PC-9 (cell line): ENCODE measurements at regions not wholly inside any gene's neighbourhood (a gene's known extent, or its start where the extent isn't known, plus 50 kb on each side); places are given as distances from the start of the nearest gene placed in this dataset.

Experiments
- BruUV-seq: library from RNA; stranded (reverse); fragments of 400-500 nt; replicated peaks from 2 replicates; lab custom pipeline; 2021; lab: Mats Ljungman, UMichigan
- CTCF ChIA-PET: fragments of 300-600 bp; sonication (Branson Sonifier 250); formaldehyde crosslinking; loops from one replicate; lab custom pipeline; 2022; ENCODE audit warnings: antibody characterized with exemption; lab: Charles Lee
- POLR2A ChIA-PET: fragments of 300-600 bp; sonication (Branson Sonifier 250); formaldehyde crosslinking; loops from one replicate; lab custom pipeline; 2022; ENCODE audit warnings: antibody characterized with exemption; ENCODE audit not compliant: unreplicated experiment; lab: Charles Lee
- DNase-seq, 2 experiments: peaks; one replicate each; pipeline versions ENCODE4 v3.0.0 to v3.0.0-alpha.2; 2015 to 2022; ENCODE audit warnings: mixed read lengths in 1 of 2
- H2AFZ ChIP-seq: fragments of 200-600 bp; sonication (generic); 2 replicates; pipeline ENCODE4 v1.8.1; 2017; ENCODE audit warnings: antibody characterized with exemption
- H3F3A ChIP-seq: fragments of 200-600 bp; sonication (generic); 2 replicates; pipeline ENCODE4 v1.8.1; 2017; ENCODE audit warnings: antibody characterized with exemption, mild to moderate bottlenecking, low read depth; ENCODE audit not compliant: insufficient read depth
- H3K27ac ChIP-seq: fragments of 200-600 bp; sonication (generic); 2 replicates; pipeline ENCODE4 v1.6.1; 2016; ENCODE audit warnings: mixed run types
- H3K27me3 ChIP-seq: fragments of 200-600 bp; sonication (generic); 2 replicates; pipeline ENCODE4 v1.6.1; 2016; ENCODE audit warnings: low read depth, mixed run types; ENCODE audit not compliant: insufficient read depth
- H3K36me3 ChIP-seq: fragments of 200-600 bp; sonication (generic); 2 replicates; pipeline ENCODE4 v1.6.1; 2016; ENCODE audit warnings: low read depth, mixed run types
- H3K4me1 ChIP-seq: fragments of 200-600 bp; sonication (generic); replicated peaks from 2 replicates; pipeline ENCODE4 v1.6.1; 2016; ENCODE audit warnings: mixed run types; ENCODE audit not compliant: insufficient read depth
- H3K4me2 ChIP-seq: fragments of 200-600 bp; sonication (generic); 2 replicates; pipeline ENCODE4 v1.6.1; 2017; ENCODE audit warnings: mixed run types
- H3K4me3 ChIP-seq: fragments of 200-600 bp; sonication (generic); 2 replicates; pipeline ENCODE4 v1.6.1; 2016; ENCODE audit warnings: mixed run types
- H3K79me2 ChIP-seq: fragments of 200-600 bp; sonication (generic); 2 replicates; pipeline ENCODE4 v1.6.1; 2017; ENCODE audit warnings: low read depth, mixed run types
- H3K9me2 ChIP-seq: fragments of 200-600 bp; sonication (generic); 2 replicates; pipeline ENCODE4 v1.8.1; 2017; ENCODE audit warnings: mild to moderate bottlenecking; ENCODE audit not compliant: insufficient read depth
- H3K9me3 ChIP-seq: fragments of 200-600 bp; sonication (generic); 2 replicates; pipeline ENCODE4 v1.8.1; 2016; ENCODE audit warnings: low read depth; ENCODE audit not compliant: insufficient read depth
- H4K20me1 ChIP-seq: fragments of 200-600 bp; sonication (generic); 2 replicates; pipeline ENCODE4 v1.8.1; 2017; ENCODE audit not compliant: insufficient read depth
- EZH2 ChIP-seq: fragments of 200-600 bp; sonication (generic); IDR thresholded peaks from 2 replicates; pipeline ENCODE4 v1.8.0; 2017; ENCODE audit warnings: antibody characterized with exemption, low read depth
- intact Hi-C: fragments of 100-400 bp; cut with micrococcal nuclease; formaldehyde crosslinking; loops from one replicate; pipeline ENCODE4 v1.10.0; 2022; ENCODE audit not compliant: unreplicated experiment
- TF ChIP-seq, protein P1 (sequence below): fragments of 200-600 bp; sonication (generic); conservative IDR thresholded peaks from 2 replicates; pipeline ENCODE4 v1.6.1; 2017; ENCODE audit warnings: mixed run types, antibody characterized with exemption, mild to moderate bottlenecking, moderate library complexity

DNA sequence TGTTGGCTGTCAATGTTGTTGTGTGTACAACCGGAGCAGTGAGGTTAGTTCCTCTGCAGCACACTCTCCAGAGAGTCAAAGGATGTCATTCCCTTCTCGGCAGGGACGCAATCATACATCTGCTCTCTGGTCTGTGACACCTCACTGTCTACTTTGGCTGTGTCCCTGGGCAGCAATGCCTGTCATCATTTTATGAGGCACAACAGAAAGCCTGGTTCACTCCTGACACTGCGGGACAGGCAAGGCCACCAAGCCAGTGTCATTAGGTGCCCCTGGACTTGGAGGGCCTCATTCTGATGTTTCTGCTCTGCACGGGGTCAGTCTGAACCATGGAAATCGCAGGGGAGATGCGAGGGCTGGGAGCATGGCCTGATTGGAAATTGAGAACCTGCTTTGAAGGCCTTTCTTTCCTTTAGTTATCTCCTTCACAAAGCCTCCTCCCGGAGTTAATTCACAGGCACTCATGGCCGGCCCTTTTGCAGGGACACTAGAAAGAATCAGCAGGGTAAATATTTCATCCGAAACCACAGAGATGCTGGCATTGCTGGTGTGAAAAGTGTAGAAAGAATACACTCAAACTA is 284.4 kb downstream of the ZNF536 start:
- H3F3A ChIP-seq: no peaks in the 10 kb centered on the region
- no peaks in the 10 kb centered on the region for H3K9me3 ChIP-seq
- intact Hi-C loops: no loop called here
- ChIA-PET POLR2A (no interaction called here), CTCF (no interaction called here)
- H3K9me2 ChIP-seq: no peaks in the 10 kb centered on the region
- H3K27ac ChIP-seq: no peak overlapping the region
- H4K20me1 ChIP-seq: no peaks in the 10 kb centered on the region
- no peaks in the 10 kb centered on the region for H3K36me3 ChIP-seq
- H3K4me3 ChIP-seq: no peak overlapping the region
- H3K4me2 ChIP-seq: no peak overlapping the region
- TF ChIP-seq EZH2: no peak
- TF ChIP-seq, protein P1, sequence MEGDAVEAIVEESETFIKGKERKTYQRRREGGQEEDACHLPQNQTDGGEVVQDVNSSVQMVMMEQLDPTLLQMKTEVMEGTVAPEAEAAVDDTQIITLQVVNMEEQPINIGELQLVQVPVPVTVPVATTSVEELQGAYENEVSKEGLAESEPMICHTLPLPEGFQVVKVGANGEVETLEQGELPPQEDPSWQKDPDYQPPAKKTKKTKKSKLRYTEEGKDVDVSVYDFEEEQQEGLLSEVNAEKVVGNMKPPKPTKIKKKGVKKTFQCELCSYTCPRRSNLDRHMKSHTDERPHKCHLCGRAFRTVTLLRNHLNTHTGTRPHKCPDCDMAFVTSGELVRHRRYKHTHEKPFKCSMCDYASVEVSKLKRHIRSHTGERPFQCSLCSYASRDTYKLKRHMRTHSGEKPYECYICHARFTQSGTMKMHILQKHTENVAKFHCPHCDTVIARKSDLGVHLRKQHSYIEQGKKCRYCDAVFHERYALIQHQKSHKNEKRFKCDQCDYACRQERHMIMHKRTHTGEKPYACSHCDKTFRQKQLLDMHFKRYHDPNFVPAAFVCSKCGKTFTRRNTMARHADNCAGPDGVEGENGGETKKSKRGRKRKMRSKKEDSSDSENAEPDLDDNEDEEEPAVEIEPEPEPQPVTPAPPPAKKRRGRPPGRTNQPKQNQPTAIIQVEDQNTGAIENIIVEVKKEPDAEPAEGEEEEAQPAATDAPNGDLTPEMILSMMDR: no peak
- BruUV-seq: no TSS peak
- H3K4me1 ChIP-seq: no peaks in the 10 kb centered on the region
- no peak overlapping the region for H2AFZ ChIP-seq
- no peaks in the 10 kb centered on the region for H3K79me2 ChIP-seq
- peaks cover 83% of the 10 kb centered on the region for H3K27me3 ChIP-seq
- DNase-seq: no peak

- Histone ChIP-seq H3K36me3 (no peaks in the 10 kb centered on the region), H3K4me1 (no peaks in the 10 kb centered on the region), H3K27ac (no peak overlapping the region), H3K9me2 (no peaks in the 10 kb centered on the region), H3K4me3 (no peak overlapping the region), H3F3A (no peaks in the 10 kb centered on the region), H3K27me3 (peaks cover 79% of the 10 kb centered on the region), H2AFZ (no peak overlapping the region), H4K20me1 (no peaks in the 10 kb centered on the region), H3K79me2 (no peaks in the 10 kb centered on the region), H3K4me2 (no peak overlapping the region), H3K9me3 (no peaks in the 10 kb centered on the region)
- ChIA-PET POLR2A (no interaction called here), CTCF (no interaction called here)
- BruUV-seq: no TSS peak
- intact Hi-C loops: loop anchor here (5.0 kb wide), 1 partner anchor 777 kb away; no protein-coding TSS in a partner anchor
- TF ChIP-seq, protein P1: no peak
- TF ChIP-seq EZH2: no peak
- DNase-seq: no peak
These were observed 281.6 kb downstream of the ZNF536 start for GRCh38 chr19:30653646-30654386.

GRCh38 chr19:30652751-30653150 is 280.6 kb downstream of the ZNF536 start:
- no peak overlapping the region for H3K4me2 ChIP-seq
- intact Hi-C loops: loop anchor here (5.0 kb wide), 1 partner anchor 775 kb away; no protein-coding TSS in a partner anchor
- H3K36me3 ChIP-seq: no peaks in the 10 kb centered on the region
- DNase-seq: no peak
- TF ChIP-seq EZH2: no peak
- TF ChIP-seq, protein P1: no peak
- CTCF ChIA-PET: no interaction called here
- no peaks in the 10 kb centered on the region for H3K4me1 ChIP-seq
- H3K9me2 ChIP-seq: no peaks in the 10 kb centered on the region
- H3K9me3 ChIP-seq: no peaks in the 10 kb centered on the region
- no peaks in the 10 kb centered on the region for H3F3A ChIP-seq
- H4K20me1 ChIP-seq: no peaks in the 10 kb centered on the region
- no TSS peak for BruUV-seq
- no peak overlapping the region for H2AFZ ChIP-seq
- no peak overlapping the region for H3K27ac ChIP-seq
- POLR2A ChIA-PET: no interaction called here
- H3K27me3 ChIP-seq: peaks cover 81% of the 10 kb centered on the region
- H3K79me2 ChIP-seq: no peaks in the 10 kb centered on the region
- no peak overlapping the region for H3K4me3 ChIP-seq
